Activated naive CD8-positive, alpha-beta T cell treated with anti-CD3 and anti-CD28 coated beads, Interleukin-2, amount 10 ng/mL, durations not matched to agents 7 days and 5 days (primary cell): ENCODE measurements at regions not wholly inside any gene's neighbourhood (a gene's known extent, or its start where the extent isn't known, plus 50 kb on each side); places are given as distances from the start of the nearest gene placed in this dataset.

Source experiments
- ATAC-seq: fragments of 150-1000 bp; cut with Tn5 transposase; one replicate; pipeline ENCODE4 v1.10.0; 2021; ENCODE audit warnings: low read depth, moderate library complexity
- POLR2A ChIA-PET: fragments of 350-600 bp; sonication (Branson Sonifier 250); formaldehyde crosslinking; loops from one replicate; lab custom pipeline; 2021; ENCODE audit warnings: antibody characterized with exemption; lab: Charles Lee
- DNase-seq: peaks from one replicate; pipeline ENCODE4 v3.0.0; 2021
- H3K27ac Mint-ChIP-seq: one replicate; pipeline ENCODE4 v1.8.0; 2022; ENCODE audit warnings: mild to moderate bottlenecking, mixed read lengths
- H3K27me3 Mint-ChIP-seq: one replicate; pipeline ENCODE4 v1.8.0; 2022; ENCODE audit warnings: mild to moderate bottlenecking, moderate library complexity, mixed read lengths
- H3K36me3 Mint-ChIP-seq: one replicate; pipeline ENCODE4 v1.8.0; 2021; ENCODE audit warnings: mild to moderate bottlenecking, mixed read lengths
- H3K4me1 Mint-ChIP-seq: one replicate; pipeline ENCODE4 v1.8.0; 2021; ENCODE audit warnings: mixed read lengths
- H3K4me3 Mint-ChIP-seq: one replicate; pipeline ENCODE4 v1.8.0; 2022; ENCODE audit warnings: mild to moderate bottlenecking, moderate library complexity, mixed read lengths
- H3K9me3 Mint-ChIP-seq: one replicate; pipeline ENCODE4 v1.8.0; 2021; ENCODE audit warnings: mixed read lengths

GRCh38 chr6:119917186-119917585, 567.6 kb upstream of the MAN1A1 start:
- no peaks in the 10 kb centered on the region for H3K9me3 Mint-ChIP-seq
- no peaks in the 10 kb centered on the region for H3K4me1 Mint-ChIP-seq
- ATAC-seq, result no peak
- H3K27me3 Mint-ChIP-seq, result no peaks in the 10 kb centered on the region
- POLR2A ChIA-PET, result no interaction called here
- no peak overlapping the region for H3K27ac Mint-ChIP-seq
- H3K36me3 Mint-ChIP-seq, result no peaks in the 10 kb centered on the region
- no peak overlapping the region for H3K4me3 Mint-ChIP-seq
- no peak for DNase-seq

- H3K4me3 Mint-ChIP-seq, result no peak overlapping the region
- ATAC-seq (no peak), DNase-seq (no peak)
- no peaks in the 10 kb centered on the region for H3K4me1 Mint-ChIP-seq
- POLR2A ChIA-PET, result no interaction called here
- no peak overlapping the region for H3K27ac Mint-ChIP-seq
- no peaks in the 10 kb centered on the region for H3K27me3 Mint-ChIP-seq
- H3K36me3 Mint-ChIP-seq, result no peaks in the 10 kb centered on the region
- H3K9me3 Mint-ChIP-seq, result no peaks in the 10 kb centered on the region
Observed at GRCh38 chr6:119915971-119916370, 566.4 kb upstream of the MAN1A1 start.

GRCh38 chr6:119908157-119908556, 558.6 kb upstream of the MAN1A1 start:
- Mint-ChIP-seq H3K36me3 (no peaks in the 10 kb centered on the region), H3K9me3 (no peaks in the 10 kb centered on the region), H3K4me3 (no peak overlapping the region), H3K27me3 (no peaks in the 10 kb centered on the region), H3K4me1 (no peaks in the 10 kb centered on the region), H3K27ac (no peak overlapping the region)
- ATAC-seq (no peak), DNase-seq (no peak)
- POLR2A ChIA-PET, result no interaction called here

GRCh38 chr6:119902681-119903080, 553.1 kb upstream of the MAN1A1 start:
- no peaks in the 10 kb centered on the region for H3K4me1 Mint-ChIP-seq
- H3K36me3 Mint-ChIP-seq, result no peaks in the 10 kb centered on the region
- DNase-seq (no peak), ATAC-seq (no peak)
- H3K27me3 Mint-ChIP-seq, result peaks cover 4% of the 10 kb centered on the region
- H3K4me3 Mint-ChIP-seq, result no peak overlapping the region
- POLR2A ChIA-PET, result no interaction called here
- no peaks in the 10 kb centered on the region for H3K9me3 Mint-ChIP-seq
- no peak overlapping the region for H3K27ac Mint-ChIP-seq

GRCh38 chr6:119896806-119897205, 547.2 kb upstream of the MAN1A1 start:
- H3K27ac Mint-ChIP-seq, result no peak overlapping the region
- H3K4me3 Mint-ChIP-seq, result no peak overlapping the region
- H3K4me1 Mint-ChIP-seq, result no peaks in the 10 kb centered on the region
- no peaks in the 10 kb centered on the region for H3K36me3 Mint-ChIP-seq
- POLR2A ChIA-PET, result no interaction called here
- no peaks in the 10 kb centered on the region for H3K9me3 Mint-ChIP-seq
- H3K27me3 Mint-ChIP-seq, result no peaks in the 10 kb centered on the region
- ATAC-seq, result no peak
- no peak for DNase-seq

- Mint-ChIP-seq H3K4me1 (no peaks in the 10 kb centered on the region), H3K27ac (no peak overlapping the region), H3K36me3 (no peaks in the 10 kb centered on the region), H3K9me3 (no peaks in the 10 kb centered on the region), H3K4me3 (no peak overlapping the region), H3K27me3 (no peaks in the 10 kb centered on the region)
- DNase-seq, result no peak
- POLR2A ChIA-PET, result no interaction called here
- no peak for ATAC-seq
Observed at GRCh38 chr6:119895626-119896025, 546.1 kb upstream of the MAN1A1 start.

GRCh38 chr6:119894811-119895210, 545.2 kb upstream of the MAN1A1 start:
- no peak overlapping the region for H3K4me3 Mint-ChIP-seq
- H3K27me3 Mint-ChIP-seq, result no peaks in the 10 kb centered on the region
- no peak overlapping the region for H3K27ac Mint-ChIP-seq
- ATAC-seq (no peak), DNase-seq (no peak)
- POLR2A ChIA-PET, result no interaction called here
- H3K4me1 Mint-ChIP-seq, result no peaks in the 10 kb centered on the region
- no peaks in the 10 kb centered on the region for H3K36me3 Mint-ChIP-seq
- no peaks in the 10 kb centered on the region for H3K9me3 Mint-ChIP-seq

GRCh38 chr6:119891644-119892043, 542.1 kb upstream of the MAN1A1 start:
- POLR2A ChIA-PET, result no interaction called here
- Mint-ChIP-seq H3K4me3 (no peak overlapping the region), H3K36me3 (no peaks in the 10 kb centered on the region), H3K4me1 (no peaks in the 10 kb centered on the region), H3K27ac (no peak overlapping the region), H3K27me3 (no peaks in the 10 kb centered on the region), H3K9me3 (no peaks in the 10 kb centered on the region)
- ATAC-seq (no peak), DNase-seq (no peak)

- no peaks in the 10 kb centered on the region for H3K4me1 Mint-ChIP-seq
- ATAC-seq (no peak), DNase-seq (no peak)
- H3K4me3 Mint-ChIP-seq, result no peak overlapping the region
- no peaks in the 10 kb centered on the region for H3K36me3 Mint-ChIP-seq
- POLR2A ChIA-PET, result no interaction called here
- no peaks in the 10 kb centered on the region for H3K9me3 Mint-ChIP-seq
- no peaks in the 10 kb centered on the region for H3K27me3 Mint-ChIP-seq
- H3K27ac Mint-ChIP-seq, result no peak overlapping the region
Observed at GRCh38 chr6:119891206-119891605, 541.6 kb upstream of the MAN1A1 start.

GRCh38 chr6:119890470-119890869, 540.9 kb upstream of the MAN1A1 start:
- Mint-ChIP-seq H3K4me1 (peaks cover 2% of the 10 kb centered on the region), H3K27me3 (no peaks in the 10 kb centered on the region), H3K9me3 (no peaks in the 10 kb centered on the region), H3K4me3 (no peak overlapping the region), H3K36me3 (no peaks in the 10 kb centered on the region), H3K27ac (no peak overlapping the region)
- no peak for DNase-seq
- ATAC-seq, result no peak
- POLR2A ChIA-PET, result no interaction called here

- ATAC-seq (no peak), DNase-seq (no peak)
- Mint-ChIP-seq H3K4me3 (no peak overlapping the region), H3K27ac (no peak overlapping the region), H3K36me3 (no peaks in the 10 kb centered on the region), H3K27me3 (no peaks in the 10 kb centered on the region), H3K9me3 (no peaks in the 10 kb centered on the region), H3K4me1 (peaks cover 3% of the 10 kb centered on the region)
- POLR2A ChIA-PET, result no interaction called here
Observed at GRCh38 chr6:119887666-119888065, 538.1 kb upstream of the MAN1A1 start.

GRCh38 chr6:119881416-119881815, 531.9 kb upstream of the MAN1A1 start:
- ATAC-seq (no peak), DNase-seq (no peak)
- Mint-ChIP-seq H3K36me3 (no peaks in the 10 kb centered on the region), H3K27ac (no peak overlapping the region), H3K9me3 (no peaks in the 10 kb centered on the region), H3K27me3 (peaks cover 5% of the 10 kb centered on the region), H3K4me3 (no peak overlapping the region), H3K4me1 (peaks cover 3% of the 10 kb centered on the region)
- POLR2A ChIA-PET, result no interaction called here

GRCh38 chr6:119880840-119881239, 531.3 kb upstream of the MAN1A1 start:
- Mint-ChIP-seq H3K27ac (no peak overlapping the region), H3K27me3 (peaks cover 5% of the 10 kb centered on the region), H3K9me3 (no peaks in the 10 kb centered on the region), H3K36me3 (no peaks in the 10 kb centered on the region), H3K4me3 (no peak overlapping the region), H3K4me1 (peaks cover 3% of the 10 kb centered on the region)
- ATAC-seq, result no peak
- POLR2A ChIA-PET, result no interaction called here
- no peak for DNase-seq

- no peaks in the 10 kb centered on the region for H3K4me1 Mint-ChIP-seq
- ATAC-seq (no peak), DNase-seq (no peak)
- no peak overlapping the region for H3K27ac Mint-ChIP-seq
- H3K9me3 Mint-ChIP-seq, result no peaks in the 10 kb centered on the region
- POLR2A ChIA-PET, result no interaction called here
- no peaks in the 10 kb centered on the region for H3K36me3 Mint-ChIP-seq
- peaks cover 5% of the 10 kb centered on the region for H3K27me3 Mint-ChIP-seq
- no peak overlapping the region for H3K4me3 Mint-ChIP-seq
Observed at GRCh38 chr6:119879731-119880130, 530.2 kb upstream of the MAN1A1 start.

- Mint-ChIP-seq H3K36me3 (no peaks in the 10 kb centered on the region), H3K9me3 (no peaks in the 10 kb centered on the region), H3K4me3 (no peak overlapping the region), H3K4me1 (no peaks in the 10 kb centered on the region), H3K27me3 (peaks cover 4% of the 10 kb centered on the region), H3K27ac (no peak overlapping the region)
- POLR2A ChIA-PET, result no interaction called here
- ATAC-seq (no peak), DNase-seq (no peak)
Observed at GRCh38 chr6:119874381-119874780, 524.8 kb upstream of the MAN1A1 start.
